H1 (cell line): ENCODE measurements at regions not wholly inside any gene's neighbourhood (a gene's known extent, or its start where the extent isn't known, plus 50 kb on each side); places are given as distances from the start of the nearest gene placed in this dataset.

Experiments
- CTCF ChIA-PET: fragments of 300-600 bp; sonication (Branson Sonifier 250); formaldehyde crosslinking; loops from one replicate; lab custom pipeline; 2021; ENCODE audit not compliant: partially characterized antibody; lab: Charles Lee
- POLR2A ChIA-PET: fragments of 300-600 bp; sonication (Branson Sonifier 250); formaldehyde crosslinking; loops from one replicate; lab custom pipeline; 2021; ENCODE audit warnings: inconsistent platforms; ENCODE audit not compliant: partially characterized antibody; lab: Charles Lee
- DNase-seq, 2 experiments: peaks; one replicate each; pipeline versions ENCODE4 v3.0.0 to v3.0.0-alpha.2; 2010 to 2022; ENCODE audit warnings: low spot score in 2 of 2, low read depth in 1 of 2, mixed read lengths in 1 of 2
- FAIRE-seq: peaks from 2 replicates; lab custom pipeline; 2011; peaks lifted over from hg19 to GRCh38; lab: Jason Lieb, UNC
- H2AFZ ChIP-seq: 2 replicates; pipeline ENCODE4 v1.8.1; 2012; ENCODE audit warnings: low read length, inconsistent platforms
- H2AK5ac ChIP-seq: 2 replicates; pipeline ENCODE4 v1.6.1; 2013; ENCODE audit warnings: low read depth, low read length
- H2BK120ac ChIP-seq: replicated peaks from 2 replicates; pipeline ENCODE3; 2013; ENCODE audit warnings: low read depth, low read length, inconsistent platforms
- H2BK12ac ChIP-seq: 2 replicates; pipeline ENCODE4 v1.6.1; 2013; ENCODE audit warnings: low read depth, low read length
- H2BK15ac ChIP-seq: 2 replicates; pipeline ENCODE4 v1.6.1; 2013; ENCODE audit warnings: low read length
- H2BK20ac ChIP-seq: 2 replicates; pipeline ENCODE4 v1.6.1; 2013; ENCODE audit warnings: low read length
- H2BK5ac ChIP-seq: 2 replicates; pipeline ENCODE4 v1.6.1; 2013; ENCODE audit warnings: low read depth, low read length
- H3K14ac ChIP-seq: 2 replicates; pipeline ENCODE4 v1.6.1; 2013; ENCODE audit warnings: inconsistent platforms; ENCODE audit not compliant: insufficient read length
- H3K18ac ChIP-seq: 2 replicates; pipeline ENCODE4 v1.6.1; 2013; ENCODE audit warnings: low read length; ENCODE audit errors: extremely low read depth
- H3K23ac ChIP-seq: 2 replicates; pipeline ENCODE4 v1.6.1; 2013; ENCODE audit warnings: inconsistent platforms; ENCODE audit not compliant: insufficient read length
- H3K23me2 ChIP-seq: 2 replicates; pipeline ENCODE4 v1.6.1; 2013; ENCODE audit warnings: low read depth, low read length
- H3K27ac ChIP-seq: 2 replicates; pipeline ENCODE4 v1.6.1; 2011; ENCODE audit warnings: low read depth, low read length, inconsistent platforms
- H3K27me3 ChIP-seq, 4 experiments: replicated peaks in 1 of 4; 1 replicate in 1 of 4; 2 replicates in 3 of 4; pipeline versions ENCODE4 v1.6.1 to v1.8.1; 2011 to 2013; ENCODE audit warnings: low read length in 3 of 4, mild to moderate bottlenecking in 3 of 4, inconsistent platforms in 2 of 4, mixed read lengths in 2 of 4, moderate library complexity in 1 of 4; ENCODE audit not compliant: control insufficient read depth in 3 of 4, insufficient read depth in 3 of 4; ENCODE audit errors: extremely low read depth in 1 of 4
- H3K36me3 ChIP-seq, 4 experiments: 2 replicates each; pipeline versions ENCODE4 v1.6.1 to v1.8.1; 2011 to 2013; ENCODE audit warnings: mild to moderate bottlenecking in 4 of 4, low read length in 3 of 4, moderate library complexity in 2 of 4, control low read depth in 1 of 4, inconsistent platforms in 1 of 4; ENCODE audit not compliant: insufficient read depth in 4 of 4, control insufficient read depth in 2 of 4
- H3K4ac ChIP-seq: replicated peaks from 2 replicates; pipeline ENCODE3; 2013; ENCODE audit warnings: low read length, low read depth, mixed read lengths, inconsistent platforms; ENCODE audit not compliant: insufficient read length
- H3K4me1 ChIP-seq, 4 experiments: replicated peaks in 1 of 4; 1 replicate in 1 of 4; 2 replicates in 3 of 4; pipeline versions ENCODE4 v1.6.1 to v1.8.1; 2011 to 2013; ENCODE audit warnings: low read length in 3 of 4, inconsistent platforms in 2 of 4, mixed read lengths in 1 of 4; ENCODE audit not compliant: insufficient read depth in 4 of 4, control insufficient read depth in 3 of 4
- H3K4me2 ChIP-seq, 2 experiments: 2 replicates each; pipeline versions ENCODE4 v1.6.1 to v1.8.1; 2011 to 2013; ENCODE audit warnings: low read depth in 2 of 2, low read length in 2 of 2, control low read depth in 1 of 2, inconsistent platforms in 1 of 2, mild to moderate bottlenecking in 1 of 2; ENCODE audit not compliant: insufficient read depth in 1 of 2
- H3K4me3 ChIP-seq, 4 experiments: fragments of 200-600, 300-600 bp in 1 of 4; sonication (generic), shearing (Covaris generic), sonication (Bioruptor Twin) in 1 of 4; 2 replicates each; pipeline versions ENCODE4 v1.5.1 to v1.8.1; 2011 to 2016; ENCODE audit warnings: low read length in 4 of 4, low read depth in 3 of 4, control low read depth in 2 of 4, inconsistent platforms in 2 of 4, mild to moderate bottlenecking in 2 of 4, mixed read lengths in 1 of 4, moderate library complexity in 1 of 4; ENCODE audit not compliant: insufficient read depth in 2 of 4; ENCODE audit errors: extremely low read depth in 1 of 4
- H3K56ac ChIP-seq: replicated peaks from 2 replicates; pipeline ENCODE3; 2013; ENCODE audit warnings: low read depth, mild to moderate bottlenecking, mixed read lengths, low read length, inconsistent platforms; ENCODE audit not compliant: insufficient read length
- H3K79me1 ChIP-seq: 2 replicates; pipeline ENCODE4 v1.6.1; 2013; ENCODE audit warnings: low read depth, low read length, control low read depth
- H3K79me2 ChIP-seq, 2 experiments: 2 replicates each; pipeline versions ENCODE4 v1.6.1 to v1.8.1; 2012 to 2013; ENCODE audit warnings: low read length in 2 of 2, mild to moderate bottlenecking in 2 of 2, inconsistent platforms in 1 of 2; ENCODE audit not compliant: insufficient read depth in 2 of 2, control insufficient read depth in 1 of 2
- H3K9ac ChIP-seq, 4 experiments: replicated peaks in 1 of 4; 1 replicate in 1 of 4; 2 replicates in 3 of 4; pipeline versions ENCODE4 v1.6.1 to v1.8.1; 2011 to 2013; ENCODE audit warnings: low read depth in 3 of 4, low read length in 3 of 4, control low read depth in 2 of 4, mild to moderate bottlenecking in 2 of 4, moderate library complexity in 2 of 4, inconsistent platforms in 1 of 4; ENCODE audit errors: extremely low read depth in 1 of 4
- H3K9me3 ChIP-seq, 2 experiments: 2 replicates each; pipeline versions ENCODE4 v1.6.1 to v1.8.1; 2012 to 2013; ENCODE audit warnings: mild to moderate bottlenecking in 2 of 2, moderate library complexity in 2 of 2, control low read depth in 1 of 2, inconsistent platforms in 1 of 2, low read depth in 1 of 2, low read length in 1 of 2, mixed read lengths in 1 of 2; ENCODE audit not compliant: insufficient read depth in 2 of 2
- H4K20me1 ChIP-seq, 2 experiments: replicated peaks in 1 of 2; 2 replicates each; pipeline versions ENCODE3 to v1.8.1; 2011 to 2013; ENCODE audit warnings: inconsistent platforms in 2 of 2, low read length in 2 of 2, mild to moderate bottlenecking in 1 of 2; ENCODE audit not compliant: insufficient read depth in 2 of 2, control insufficient read depth in 1 of 2
- H4K5ac ChIP-seq: 2 replicates; pipeline ENCODE4 v1.6.1; 2013; ENCODE audit warnings: low read length, low read depth, mixed read lengths, inconsistent platforms; ENCODE audit not compliant: insufficient read length
- H4K8ac ChIP-seq: 2 replicates; pipeline ENCODE4 v1.8.0; 2013; ENCODE audit warnings: mild to moderate bottlenecking, moderate library complexity, low read length, inconsistent platforms; ENCODE audit not compliant: insufficient read depth; ENCODE audit errors: extremely low read depth
- H4K91ac ChIP-seq: replicated peaks from 2 replicates; pipeline ENCODE3; 2013; ENCODE audit warnings: low read length, mixed read lengths, inconsistent platforms; ENCODE audit not compliant: insufficient read length
- BACH1 ChIP-seq: IDR thresholded peaks from 2 replicates; pipeline ENCODE4 v1.6.1; 2012; ENCODE audit warnings: low read length, improper control_type of control experiment
- BRCA1 ChIP-seq: IDR thresholded peaks from 2 replicates; pipeline ENCODE4 v1.6.1; 2012; ENCODE audit warnings: low read depth, low read length, improper control_type of control experiment
- GTF2F1 ChIP-seq: IDR thresholded peaks from 2 replicates; pipeline ENCODE4 v1.6.1; 2012; ENCODE audit warnings: low read depth, low read length, improper control_type of control experiment, borderline replicate concordance
- JUN ChIP-seq: IDR thresholded peaks from 2 replicates; pipeline ENCODE4 v1.6.1; 2011; ENCODE audit warnings: low read depth, mild to moderate bottlenecking, improper control_type of control experiment, low read length
- JUND ChIP-seq: IDR thresholded peaks from 2 replicates; pipeline ENCODE4 v1.6.1; 2011; ENCODE audit warnings: mild to moderate bottlenecking, improper control_type of control experiment, low read length
- KDM4A ChIP-seq: IDR thresholded peaks from one replicate; pipeline ENCODE4 v1.7.1; 2012; ENCODE audit warnings: low read depth, mild to moderate bottlenecking, moderate library complexity, low read length, inconsistent platforms; ENCODE audit not compliant: severe bottlenecking
- KDM5A ChIP-seq: fragments of 200-600 bp; IDR thresholded peaks from 2 replicates; pipeline ENCODE4 v1.7.1; 2012; ENCODE audit warnings: mild to moderate bottlenecking, low read length, inconsistent platforms, mixed read lengths
- MAFK ChIP-seq: IDR thresholded peaks from 2 replicates; pipeline ENCODE4 v1.6.1; 2012; ENCODE audit warnings: low read depth, mild to moderate bottlenecking, improper control_type of control experiment, low read length
- NANOG ChIP-seq: IDR thresholded peaks from 2 replicates; pipeline ENCODE4 v1.6.1; 2011; ENCODE audit warnings: low read length, low read depth, mild to moderate bottlenecking, inconsistent platforms; ENCODE audit not compliant: insufficient read depth, poor library complexity, severe bottlenecking
- SIX5 ChIP-seq: IDR thresholded peaks from 2 replicates; pipeline ENCODE4 v1.6.1; 2011; ENCODE audit warnings: mild to moderate bottlenecking, low read depth, low read length
- SP2 ChIP-seq: IDR thresholded peaks from 2 replicates; pipeline ENCODE4 v1.6.1; 2012; ENCODE audit warnings: mild to moderate bottlenecking, low read length, inconsistent platforms
- SP4 ChIP-seq: IDR thresholded peaks from 2 replicates; pipeline ENCODE4 v1.6.1; 2012; ENCODE audit warnings: low read length, inconsistent platforms
- TAF1 ChIP-seq: IDR thresholded peaks from 2 replicates; pipeline ENCODE4 v1.6.1; 2011; ENCODE audit warnings: mild to moderate bottlenecking, low read depth, low read length
- WGBS, 2 experiments: shearing (Covaris generic) in 1 of 2; methylation state at CpG; one replicate each; pipeline versions ENCODE4 v1.1.6 to v1.1.7; 2013 to 2015; ENCODE audit warnings: low lambda C conversion rate in 2 of 2, mixed read lengths in 2 of 2, inconsistent platforms in 1 of 2, low coverage in 1 of 2, missing lambda C conversion rate in 1 of 2; ENCODE audit not compliant: insufficient replicate concordance in 2 of 2, insufficient coverage in 1 of 2, insufficient read length in 1 of 2; ENCODE audit errors: extremely low coverage in 1 of 2, missing lambda C conversion rate in 1 of 2; 5-methylcytosine and 5-hydroxymethylcytosine counted together
- TF ChIP-seq, protein P1 (sequence below): IDR thresholded peaks from 2 replicates; pipeline ENCODE4 v1.6.1; 2012; ENCODE audit warnings: low read length, inconsistent platforms

- ChIA-PET CTCF (interaction anchor here (0.6 kb wide), 1 partner anchor 152 kb away, joined by 3 read pairs; no protein-coding TSS in a partner anchor), POLR2A (no interaction called here)
- no peak overlapping the region for H4K5ac ChIP-seq
- H3K27ac ChIP-seq, result no peak overlapping the region
- no peak overlapping the region for H4K91ac ChIP-seq
- no peak overlapping the region for H3K4me2 ChIP-seq
- no peak overlapping the region for H3K4ac ChIP-seq
- DNase-seq (no peak), FAIRE-seq (no peak)
- no peaks in the 10 kb centered on the region for H3K23me2 ChIP-seq
- no peaks in the 10 kb centered on the region for H3K79me2 ChIP-seq
- H3K4me3 ChIP-seq, result no peak overlapping the region
- no peaks in the 10 kb centered on the region for H3K36me3 ChIP-seq
- H3K9me3 ChIP-seq, result no peaks in the 10 kb centered on the region
- WGBS, 2 experiments, result 100% methylated on average over 2 of the region's 2 CpGs; no CpG with 5 or more reads in 1 of the 2 experiments
- no peaks in the 10 kb centered on the region for H3K4me1 ChIP-seq
- H2BK12ac ChIP-seq, result no peak overlapping the region
- no peak overlapping the region for H2BK20ac ChIP-seq
- H2BK120ac ChIP-seq, result no peak overlapping the region
- no peak overlapping the region for H2AFZ ChIP-seq
- no peak overlapping the region for H3K56ac ChIP-seq
- no peak overlapping the region for H3K23ac ChIP-seq
- no peaks in the 10 kb centered on the region for H4K20me1 ChIP-seq
- no peak overlapping the region for H3K18ac ChIP-seq
- no peak overlapping the region for H2BK15ac ChIP-seq
- H3K14ac ChIP-seq, result no peak overlapping the region
- H3K79me1 ChIP-seq, result no peaks in the 10 kb centered on the region
- no peak overlapping the region for H4K8ac ChIP-seq
- H3K9ac ChIP-seq, result no peak overlapping the region
- H3K27me3 ChIP-seq, result no peaks in the 10 kb centered on the region
- H2AK5ac ChIP-seq, result no peak overlapping the region
- no peak overlapping the region for H2BK5ac ChIP-seq
- no peak for TF ChIP-seq JUN
- TF ChIP-seq TAF1, result no peak
- no peak for TF ChIP-seq SP4
- TF ChIP-seq BACH1, result no peak
- no peak for TF ChIP-seq SP2
- TF ChIP-seq KDM4A, result no peak
- TF ChIP-seq SIX5, result no peak
- TF ChIP-seq BRCA1, result no peak
- no peak for TF ChIP-seq NANOG
- no peak for TF ChIP-seq MAFK
- TF ChIP-seq GTF2F1, result no peak
- TF ChIP-seq KDM5A, result no peak
- TF ChIP-seq, protein P1, sequence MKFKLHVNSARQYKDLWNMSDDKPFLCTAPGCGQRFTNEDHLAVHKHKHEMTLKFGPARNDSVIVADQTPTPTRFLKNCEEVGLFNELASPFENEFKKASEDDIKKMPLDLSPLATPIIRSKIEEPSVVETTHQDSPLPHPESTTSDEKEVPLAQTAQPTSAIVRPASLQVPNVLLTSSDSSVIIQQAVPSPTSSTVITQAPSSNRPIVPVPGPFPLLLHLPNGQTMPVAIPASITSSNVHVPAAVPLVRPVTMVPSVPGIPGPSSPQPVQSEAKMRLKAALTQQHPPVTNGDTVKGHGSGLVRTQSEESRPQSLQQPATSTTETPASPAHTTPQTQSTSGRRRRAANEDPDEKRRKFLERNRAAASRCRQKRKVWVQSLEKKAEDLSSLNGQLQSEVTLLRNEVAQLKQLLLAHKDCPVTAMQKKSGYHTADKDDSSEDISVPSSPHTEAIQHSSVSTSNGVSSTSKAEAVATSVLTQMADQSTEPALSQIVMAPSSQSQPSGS, result no peak
- no peak for TF ChIP-seq JUND
Measured at GRCh38 chr7:114264023-114264422, 150.6 kb upstream of the FOXP2 start.
